GM19023 (cell line): ENCODE measurements at regions not wholly inside any gene's neighbourhood (a gene's known extent, or its start where the extent isn't known, plus 50 kb on each side); places are given as distances from the start of the nearest gene placed in this dataset.

ENCODE experiments used
- ATAC-seq: cut with Tn5 transposase; IDR thresholded peaks from one replicate; pipeline ENCODE4 v1.9.1; 2021; ENCODE audit warnings: mild to moderate bottlenecking, moderate library complexity; ENCODE audit not compliant: unreplicated experiment

DNA sequence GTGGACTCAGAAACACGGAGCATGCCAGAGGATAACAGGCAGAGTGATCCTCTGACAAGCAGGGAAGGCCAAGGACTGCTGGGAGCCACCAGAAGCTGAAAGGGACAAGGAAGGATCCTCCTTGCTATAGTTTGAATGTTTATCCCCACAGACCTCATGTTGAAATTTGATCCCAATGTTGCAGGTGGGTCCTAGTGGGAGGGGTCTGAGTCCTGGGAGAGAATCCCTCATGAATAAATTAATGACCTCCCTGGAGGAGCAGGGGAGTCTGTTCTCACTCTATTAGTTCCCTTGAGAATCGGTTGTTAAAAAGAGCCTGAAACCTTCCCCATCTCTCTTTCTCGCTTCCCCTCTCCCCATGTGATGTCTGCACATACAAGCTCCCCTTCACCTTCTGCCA is 124.4 kb downstream of the FBXO15 start:
- no peak for ATAC-seq

DNA sequence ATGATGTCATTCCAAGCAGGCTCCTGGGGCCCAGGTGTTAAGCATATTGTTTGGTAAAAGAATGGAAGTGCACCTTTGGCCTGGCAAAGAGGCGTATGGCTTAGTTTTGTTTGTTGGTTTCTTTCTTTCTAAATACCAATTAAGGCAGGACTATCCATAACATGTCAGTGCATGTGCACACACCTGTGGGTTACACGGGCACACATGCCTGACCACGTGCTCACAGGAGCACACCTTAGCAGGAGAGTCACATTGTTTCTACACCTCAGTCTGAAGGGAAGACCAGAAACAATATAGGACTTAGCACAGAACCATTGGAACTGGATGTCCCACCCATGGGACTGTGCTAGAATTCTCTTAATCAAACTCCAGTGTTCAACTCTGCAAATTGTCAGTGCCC is 127.8 kb downstream of the FBXO15 start:
- no peak for ATAC-seq

DNA sequence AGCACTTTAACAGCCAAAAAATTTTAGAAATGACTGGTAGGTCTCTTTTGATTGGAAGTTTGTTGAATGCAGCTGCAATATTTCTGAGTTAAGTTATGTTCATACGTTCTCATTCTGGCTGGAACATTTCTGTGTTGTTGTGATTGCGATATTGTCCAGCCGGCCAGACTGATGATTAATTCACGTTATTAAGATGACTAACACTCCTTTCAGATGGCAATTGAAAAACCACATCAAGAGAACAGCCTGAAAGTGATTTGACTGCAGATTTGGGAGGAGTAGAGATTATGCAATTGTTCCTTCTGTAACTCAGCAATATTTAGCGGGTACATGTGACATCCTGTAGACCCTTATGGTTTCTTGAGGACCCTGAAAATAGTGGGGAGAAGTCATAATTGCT is 133.7 kb downstream of the FBXO15 start:
- ATAC-seq, result no peak

DNA sequence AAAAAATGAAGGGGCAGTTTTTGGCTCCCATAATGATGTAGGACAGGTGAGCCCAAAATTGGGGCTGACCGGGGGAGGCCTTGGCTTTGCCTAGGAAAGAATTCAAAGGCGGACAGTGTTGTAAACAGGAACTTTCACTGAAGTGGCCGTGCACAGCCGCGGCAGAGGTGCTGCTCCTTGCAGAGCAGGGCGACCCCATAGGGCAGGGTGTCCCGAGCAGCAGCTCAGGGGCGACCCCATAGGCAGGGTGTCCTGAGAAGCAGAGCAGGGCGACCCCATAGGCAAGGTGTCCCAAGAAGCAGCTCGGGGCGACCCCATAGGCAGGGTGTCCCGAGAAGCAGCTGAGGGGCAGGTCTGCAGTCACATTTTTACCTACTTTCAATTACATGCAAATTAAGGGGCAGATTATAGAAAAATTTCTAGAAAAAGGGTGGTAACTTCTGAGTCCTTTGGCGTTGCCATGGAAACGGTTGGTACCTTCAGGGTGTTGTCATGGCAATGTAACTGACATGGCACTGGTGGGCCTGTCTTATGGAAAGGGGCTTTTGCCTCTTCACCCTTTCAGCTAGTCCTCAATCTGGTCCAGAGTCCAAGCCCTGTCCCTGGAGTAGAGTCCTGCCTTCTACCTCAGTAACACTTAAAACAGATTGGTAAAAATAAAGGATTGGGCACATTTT is 134.5 kb downstream of the FBXO15 start:
- ATAC-seq, result no peak

DNA sequence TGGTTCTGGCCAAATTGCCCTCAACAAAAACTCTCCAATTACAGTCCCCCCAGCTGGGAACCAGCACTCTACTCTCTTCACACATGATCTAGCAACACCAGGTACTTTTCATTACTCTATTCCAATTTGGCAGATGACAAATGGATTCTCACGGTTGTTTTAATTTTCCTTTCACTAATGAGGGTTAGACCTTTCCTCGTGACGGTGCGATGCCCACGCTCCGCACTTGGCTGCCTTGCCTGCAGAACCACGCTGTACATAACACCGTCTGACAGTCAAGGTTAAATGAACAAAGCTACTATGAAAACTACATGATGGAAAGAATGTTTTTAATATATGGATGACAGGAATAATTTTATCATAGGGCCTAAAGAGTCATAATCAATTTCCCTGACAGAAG is 141.5 kb downstream of the FBXO15 start:
- ATAC-seq, result no peak

DNA sequence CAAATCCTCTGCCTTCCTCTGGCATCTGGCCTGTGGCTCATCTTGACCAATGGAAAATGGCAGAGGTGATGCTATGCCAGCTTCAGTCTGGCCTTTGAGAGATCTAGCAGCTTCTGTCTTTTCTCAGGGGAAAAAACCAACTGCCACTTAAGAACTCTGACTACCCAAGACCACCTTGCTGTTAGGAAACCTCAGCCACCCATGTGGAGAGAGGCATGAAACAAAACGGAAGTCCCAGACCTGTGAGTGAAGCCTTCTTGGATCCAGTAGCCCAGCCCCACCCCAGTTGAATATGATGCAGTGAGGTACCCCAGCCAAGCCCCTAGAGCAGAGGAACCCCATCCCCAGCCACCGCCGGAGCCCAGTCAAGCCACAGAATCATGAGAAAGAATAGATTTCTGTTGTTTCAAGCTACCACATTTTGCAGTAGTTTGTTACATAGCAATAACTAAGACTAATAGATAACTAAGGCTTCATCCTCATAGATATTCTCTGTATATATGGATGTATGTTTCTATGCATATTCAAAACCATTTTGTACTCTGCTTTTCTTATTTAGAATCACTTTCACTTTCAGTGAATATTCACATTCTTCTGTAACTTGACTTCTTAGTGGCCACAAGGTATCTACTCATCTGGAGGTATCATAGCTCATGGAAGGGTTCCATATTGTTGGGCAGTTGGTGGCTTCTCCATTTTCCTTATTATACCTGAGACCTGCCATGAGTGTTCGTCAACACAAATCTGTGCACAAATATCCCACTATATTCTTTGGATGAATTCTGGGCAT is 142.1 kb downstream of the FBXO15 start:
- ATAC-seq, result no peak

DNA sequence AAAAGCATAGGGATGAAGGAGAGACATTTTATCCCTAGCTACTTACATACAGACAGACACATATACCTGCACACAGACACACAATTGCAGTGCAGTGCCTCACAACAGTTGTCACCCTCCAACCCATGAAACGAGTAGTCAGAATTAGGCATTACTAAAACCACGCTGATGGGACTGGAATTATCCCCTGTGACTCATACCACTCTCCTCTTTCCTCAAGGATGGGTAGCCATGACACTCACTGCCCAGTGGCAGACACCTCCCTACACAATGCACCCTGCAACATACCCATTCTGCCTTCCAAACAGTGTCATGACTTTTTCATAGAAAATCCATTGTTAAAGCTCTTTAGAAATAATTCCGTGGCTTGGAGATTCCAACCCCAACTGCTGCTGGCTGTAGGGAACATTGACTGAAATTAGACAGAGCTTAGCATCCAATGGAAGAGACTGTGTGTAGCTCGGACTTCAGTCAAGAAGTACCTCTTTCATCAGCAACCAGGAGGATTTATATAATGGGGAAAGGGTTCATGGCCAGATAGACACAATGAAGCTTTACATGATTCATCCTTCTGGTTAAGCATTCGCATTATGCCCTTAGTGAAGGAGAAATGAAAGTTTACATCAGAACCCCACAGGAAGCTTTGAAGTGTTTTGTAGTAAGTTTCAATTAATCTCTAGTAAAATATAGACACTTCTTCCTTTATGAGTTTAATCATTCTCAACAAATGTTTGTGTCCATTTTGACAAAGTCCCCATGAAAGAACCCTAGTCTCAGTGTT is 155.2 kb downstream of the FBXO15 start:
- no peak for ATAC-seq

DNA sequence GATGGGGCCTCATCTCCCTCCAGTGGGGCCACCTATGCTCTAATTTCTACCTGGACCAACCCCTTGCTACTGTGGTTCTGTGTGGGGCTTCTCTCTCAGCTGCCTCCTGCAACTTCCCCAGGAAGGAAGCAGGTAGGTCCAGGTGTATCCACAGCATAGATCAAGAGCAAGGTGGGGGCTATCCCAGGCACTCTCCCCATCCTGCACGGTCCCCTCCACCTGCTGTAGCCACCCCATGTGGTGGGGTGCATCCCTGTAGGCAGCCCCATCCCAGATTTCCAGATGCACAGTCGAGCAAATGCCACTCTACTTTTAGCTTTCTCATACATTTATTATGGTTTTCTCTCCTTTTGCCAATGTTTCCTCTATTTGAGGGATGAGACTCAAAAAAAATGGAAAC is 156.1 kb downstream of the FBXO15 start:
- no peak for ATAC-seq

DNA sequence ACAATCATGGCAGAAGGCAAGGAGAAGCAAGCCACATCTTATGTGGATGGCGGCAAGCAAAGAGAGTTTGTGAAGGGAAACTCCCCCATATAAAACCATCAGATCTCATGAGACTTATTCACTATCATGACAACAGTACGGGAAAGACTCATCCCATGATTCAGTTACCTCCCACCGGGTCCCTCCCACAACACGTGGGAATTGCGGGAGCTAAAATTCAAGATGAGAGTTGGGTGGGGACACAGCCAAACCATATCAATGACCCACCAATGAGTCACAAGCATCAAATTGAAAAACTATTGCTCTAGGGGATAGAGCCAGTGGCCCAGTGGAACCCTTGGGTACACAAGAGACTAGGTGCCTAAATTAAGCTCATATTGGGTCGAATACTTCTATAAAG is 157.4 kb downstream of the FBXO15 start:
- ATAC-seq, result no peak

DNA sequence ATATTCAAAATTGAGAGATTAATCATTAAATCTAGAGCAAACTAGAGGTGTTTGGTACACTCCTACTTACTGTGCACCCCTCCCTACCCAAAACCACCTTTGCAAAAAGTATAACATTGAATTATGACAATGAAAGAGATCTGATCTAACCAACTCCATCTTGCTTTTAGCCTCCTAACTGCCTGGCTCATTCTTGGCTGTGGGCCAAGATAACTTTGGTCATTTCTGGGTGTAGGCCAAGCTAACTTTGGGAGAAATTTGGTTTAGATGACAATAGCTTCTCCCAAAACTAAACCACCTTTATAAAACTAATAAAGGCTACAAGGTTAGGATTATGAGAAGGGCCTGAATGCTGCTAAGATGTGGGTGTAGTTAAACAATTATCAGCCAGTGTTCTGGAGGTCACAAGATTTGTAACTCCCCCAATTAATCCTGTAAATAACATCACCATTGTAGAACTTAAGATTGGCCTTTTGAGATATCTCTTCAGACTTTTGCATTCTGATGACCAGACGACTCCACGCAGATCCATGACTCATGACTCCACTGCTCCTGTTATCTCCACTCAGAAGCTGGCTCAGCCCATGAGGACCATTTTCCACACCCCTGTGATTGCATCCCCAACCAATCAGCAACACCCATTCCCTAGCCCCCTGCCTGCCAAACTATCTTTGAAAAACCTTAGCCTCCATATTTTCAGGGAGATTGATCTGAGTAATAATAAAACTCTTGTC is 160.2 kb downstream of the FBXO15 start:
- ATAC-seq, result no peak

DNA sequence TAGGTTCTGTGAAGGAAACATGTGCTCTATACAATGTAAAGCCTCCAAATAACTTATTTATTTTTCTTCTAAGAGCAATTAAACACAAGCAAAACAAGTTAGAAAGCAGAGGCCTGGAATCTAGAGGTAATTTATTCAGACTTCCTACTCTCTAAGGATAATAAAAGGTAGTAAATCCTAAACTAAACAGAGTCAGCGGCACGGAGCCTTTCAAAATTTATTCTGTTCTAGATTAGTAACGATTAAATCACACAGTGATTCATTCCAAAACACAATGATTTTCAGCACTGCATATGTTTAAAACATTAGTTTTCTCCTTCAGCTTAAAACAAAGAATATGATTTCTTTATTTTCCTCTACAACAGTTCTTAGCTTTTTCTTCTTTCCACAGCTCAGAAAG is 160.9 kb downstream of the FBXO15 start:
- ATAC-seq, result no peak

DNA sequence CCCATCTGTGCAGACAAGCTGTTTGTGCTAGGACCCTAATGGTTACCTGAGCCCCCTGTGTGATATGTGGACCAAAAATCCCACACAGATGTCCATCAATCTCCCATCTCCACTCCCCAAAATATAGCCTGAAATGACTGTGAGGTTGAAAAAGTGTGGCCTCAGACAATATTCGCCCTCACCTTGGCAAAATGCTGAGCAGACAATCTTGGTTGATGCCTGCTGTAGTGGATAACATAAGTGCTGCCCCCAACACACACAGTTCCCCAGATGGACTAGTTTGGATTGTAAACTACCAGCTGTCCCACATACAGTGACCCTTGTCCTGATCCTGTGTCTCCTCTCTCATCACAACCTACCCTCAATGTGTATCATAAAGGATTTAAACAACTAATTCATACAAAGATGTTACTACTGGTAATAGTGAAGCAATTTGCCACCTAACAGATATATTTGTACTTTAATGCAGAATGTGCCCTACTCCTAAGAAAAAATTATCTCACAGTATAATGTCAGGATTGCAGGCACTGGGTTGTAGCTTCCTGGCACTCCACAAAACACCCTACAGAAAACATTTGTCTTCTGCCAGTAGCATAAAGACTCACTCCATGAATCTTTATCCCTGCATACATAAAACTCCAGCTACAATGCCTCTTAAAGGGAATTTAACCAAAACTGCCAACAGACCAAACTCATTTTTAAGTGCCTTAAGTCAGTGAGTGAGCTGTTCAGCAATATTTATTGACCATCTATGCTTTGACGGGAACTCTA is 161.6 kb downstream of the FBXO15 start:
- ATAC-seq, result no peak

DNA sequence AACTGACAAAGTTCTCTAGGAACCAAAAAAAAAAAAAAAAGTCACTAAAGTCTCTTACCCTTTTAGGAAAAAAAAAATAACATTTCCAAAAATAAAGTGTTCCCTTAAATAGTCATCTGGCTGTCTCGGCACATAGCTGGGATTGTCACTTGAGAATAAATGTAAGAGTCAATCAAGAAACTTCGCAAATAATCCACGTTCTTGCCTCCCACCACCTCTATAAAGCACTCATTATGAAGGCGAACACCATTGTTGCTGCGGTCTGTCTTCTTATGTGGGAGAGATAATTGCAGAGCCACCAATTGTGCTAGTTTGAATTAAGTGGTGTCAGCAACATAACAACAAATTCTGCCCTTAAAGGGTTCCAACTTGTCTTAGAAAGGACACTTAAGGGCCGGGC is 163.7 kb downstream of the FBXO15 start:
- no peak for ATAC-seq

DNA sequence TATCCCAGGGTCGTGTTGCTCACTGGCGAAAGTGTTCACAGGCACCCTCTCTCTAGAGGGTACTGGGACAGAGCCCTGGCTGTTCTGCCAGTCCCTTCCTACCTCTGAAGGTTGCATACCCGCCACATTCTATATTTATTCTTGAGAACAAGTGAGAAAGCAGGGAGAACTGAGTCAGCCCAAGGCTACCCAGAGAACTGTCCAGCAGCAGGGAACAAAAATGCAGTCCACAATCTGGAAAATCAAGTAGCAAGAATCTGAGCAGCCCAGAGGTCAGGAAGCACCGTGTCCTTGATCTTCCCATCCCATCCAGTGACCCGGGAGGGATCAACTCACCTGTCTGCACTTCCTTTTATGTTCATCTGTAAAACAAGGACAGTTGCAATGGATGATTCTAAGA is 164.1 kb downstream of the FBXO15 start:
- ATAC-seq, result no peak

DNA sequence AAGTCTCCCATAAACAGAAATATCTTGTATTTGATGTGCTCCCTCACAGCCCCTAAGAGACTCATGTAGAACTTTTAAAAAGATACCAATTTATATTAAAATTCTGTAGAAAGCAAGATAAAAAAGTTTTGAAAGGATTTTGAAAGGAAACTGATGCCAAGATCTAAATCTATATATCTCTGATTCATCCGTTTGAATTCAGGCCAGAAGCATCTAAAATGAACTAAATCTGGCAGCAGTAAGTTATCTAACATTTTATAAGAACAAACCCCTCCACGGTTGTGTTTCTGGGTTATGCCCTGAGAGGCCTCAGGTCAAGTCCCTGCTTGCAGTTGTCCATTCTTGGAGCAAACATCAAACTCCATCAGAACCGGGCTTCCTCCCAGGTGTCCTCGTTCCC is 165.8 kb downstream of the FBXO15 start:
- no peak for ATAC-seq

DNA sequence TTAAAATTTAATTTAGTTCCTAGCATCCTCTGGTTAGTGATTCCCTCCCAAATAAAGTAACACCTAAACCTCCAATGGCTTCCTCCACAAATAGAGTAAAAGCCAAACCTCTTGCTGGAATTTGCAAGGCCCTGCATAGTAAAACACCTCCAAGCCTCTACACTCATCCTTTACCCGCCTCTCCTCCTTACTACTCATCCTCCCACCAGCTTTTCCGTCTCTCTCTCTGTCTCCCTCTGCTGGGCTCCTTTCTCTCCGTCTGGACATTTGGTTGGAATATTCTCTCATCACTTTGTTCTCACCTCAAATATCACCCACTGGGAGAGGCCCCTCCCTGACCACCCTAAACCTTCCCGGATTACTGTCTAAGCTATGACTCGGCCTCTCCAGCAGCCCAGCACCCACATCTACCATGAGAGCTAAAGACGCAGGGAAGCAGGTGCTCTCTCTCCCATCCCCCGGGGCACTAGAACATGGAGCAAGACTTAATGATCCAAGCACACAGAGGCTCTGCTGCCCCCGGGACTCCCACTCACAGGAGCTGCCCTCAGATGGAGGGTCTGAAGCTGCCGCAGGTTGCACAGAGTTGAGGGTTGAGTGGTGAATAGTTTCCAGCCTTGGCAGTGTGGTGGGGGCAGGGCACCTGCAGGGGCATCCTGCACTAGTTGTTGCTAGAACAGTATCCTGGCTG is 167.2 kb downstream of the FBXO15 start:
- ATAC-seq, result no peak

DNA sequence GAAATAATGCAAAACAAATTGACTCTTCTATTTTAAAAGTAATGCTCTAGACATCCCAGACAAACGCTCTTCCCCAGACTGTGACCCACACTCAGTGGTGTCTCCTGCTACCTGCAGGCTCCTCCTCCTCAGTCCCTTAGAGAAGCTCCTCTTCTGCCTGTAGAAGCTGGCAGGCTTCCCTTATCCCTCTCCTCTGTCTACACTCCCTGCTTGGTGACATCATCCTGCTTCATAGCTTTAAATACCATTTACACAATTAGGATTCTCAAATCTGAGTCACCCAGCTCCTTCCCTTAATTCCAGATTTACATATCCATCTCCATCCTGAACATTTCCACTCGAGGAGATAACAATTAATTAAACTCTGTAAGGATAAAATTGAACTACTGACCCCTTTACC is 167.9 kb downstream of the FBXO15 start:
- ATAC-seq, result no peak

DNA sequence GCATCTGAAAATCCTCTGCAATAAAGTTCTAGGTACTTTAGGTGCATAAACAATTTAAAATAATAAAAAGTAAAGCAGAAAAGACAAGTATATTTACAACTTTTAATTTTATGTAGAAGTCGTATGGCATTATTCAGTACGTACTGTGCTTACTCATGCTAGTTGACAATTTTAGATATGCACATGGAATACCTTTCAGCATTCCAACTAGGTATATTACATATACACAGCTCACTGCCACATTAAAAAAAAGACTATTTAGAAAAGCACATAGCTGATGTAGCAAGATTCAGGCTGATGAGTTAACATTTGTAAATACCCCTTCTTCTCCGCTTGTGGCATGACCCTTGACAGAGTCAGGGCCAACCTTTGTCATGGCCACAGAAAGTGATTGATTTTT is 171.2 kb downstream of the FBXO15 start:
- no peak for ATAC-seq

DNA sequence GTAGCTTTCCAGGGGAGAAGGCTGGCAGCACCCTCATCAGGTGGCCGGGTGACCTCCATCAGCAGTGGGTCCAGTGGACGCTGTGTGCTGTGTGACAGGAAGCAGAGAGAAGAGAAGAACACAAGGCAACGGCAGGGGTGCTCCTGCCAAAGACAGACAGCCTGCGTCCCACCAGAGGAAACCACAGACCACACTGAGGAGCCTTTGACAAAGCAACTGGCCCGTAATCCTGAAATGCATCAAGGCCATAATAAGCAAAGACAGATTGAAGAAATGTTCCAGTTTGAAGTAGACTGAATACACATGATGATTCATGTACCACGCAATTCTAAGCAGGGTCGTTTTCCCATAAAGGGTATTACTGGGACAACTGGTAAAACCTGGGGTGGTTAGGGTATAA is 172.4 kb downstream of the FBXO15 start:
- no peak for ATAC-seq

DNA sequence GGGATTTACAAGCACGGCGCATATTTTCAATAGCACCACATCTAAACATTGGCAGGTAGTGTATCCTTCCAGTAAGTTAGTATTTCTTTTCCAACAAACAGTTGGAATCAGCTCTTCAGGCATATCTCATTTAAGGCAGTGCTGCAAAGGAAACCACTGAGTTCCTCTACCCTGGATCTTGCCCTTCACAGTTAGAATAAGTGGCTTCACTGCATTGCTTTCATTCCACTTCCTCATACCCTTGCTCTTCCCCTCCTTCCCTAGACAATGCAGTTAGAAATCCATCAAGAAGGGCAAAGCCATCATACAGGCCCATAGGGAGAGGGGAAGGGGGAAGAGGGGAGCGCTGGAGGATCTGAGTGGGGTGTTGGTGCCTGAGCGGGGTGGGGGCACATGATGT is 173.7 kb downstream of the FBXO15 start:
- ATAC-seq, result no peak
